Epithelial cell of prostate (primary cell): ENCODE measurements at regions not wholly inside any gene's neighbourhood (a gene's known extent, or its start where the extent isn't known, plus 50 kb on each side); places are given as distances from the start of the nearest gene placed in this dataset.

Experiments used
- DNase-seq: peaks from one replicate; pipeline ENCODE4 v3.0.0-alpha.2; 2011; ENCODE audit warnings: low read depth, low spot score
- H3K27ac ChIP-seq: fragments of 450-650 bp; 2 replicates; pipeline ENCODE4 v1.5.1; 2017; ENCODE audit warnings: mild to moderate bottlenecking

GRCh38 chr5:30768056-30768690 lies 425.3 kb upstream of the CDH6 start:
- no peak overlapping the region for H3K27ac ChIP-seq
- no peak for DNase-seq

- DNase-seq, result no peak
Observed at GRCh38 chr5:30765706-30766105, 427.8 kb upstream of the CDH6 start.

GRCh38 chr5:30765227-30765626 lies 428.3 kb upstream of the CDH6 start:
- no peak overlapping the region for H3K27ac ChIP-seq

More at GRCh38 chr5:30765706-30766105, 427.8 kb upstream of the CDH6 start:
- no peak overlapping the region for H3K27ac ChIP-seq

GRCh38 chr5:30764704-30765103 lies 428.8 kb upstream of the CDH6 start:
- no peak for DNase-seq
- H3K27ac ChIP-seq, result no peak overlapping the region

More at GRCh38 chr5:30765227-30765626, 428.3 kb upstream of the CDH6 start:
- DNase-seq, result no peak

- no peak overlapping the region for H3K27ac ChIP-seq
- DNase-seq, result no peak
Observed at GRCh38 chr5:30759731-30760130, 433.8 kb upstream of the CDH6 start.

- DNase-seq, result no peak
- no peak overlapping the region for H3K27ac ChIP-seq
Observed at GRCh38 chr5:30752015-30752414, 441.5 kb upstream of the CDH6 start.

GRCh38 chr5:30749971-30750370 lies 443.5 kb upstream of the CDH6 start:
- no peak for DNase-seq
- no peak overlapping the region for H3K27ac ChIP-seq

GRCh38 chr5:30747412-30747811 lies 446.1 kb upstream of the CDH6 start:
- H3K27ac ChIP-seq, result no peak overlapping the region
- no peak for DNase-seq

- no peak overlapping the region for H3K27ac ChIP-seq
- no peak for DNase-seq
Observed at GRCh38 chr5:30736669-30737068, 456.8 kb upstream of the CDH6 start.

- H3K27ac ChIP-seq, result no peak overlapping the region
- no peak for DNase-seq
Observed at GRCh38 chr5:30734118-30734517, 459.4 kb upstream of the CDH6 start.

GRCh38 chr5:30725073-30725472 lies 468.4 kb upstream of the CDH6 start:
- H3K27ac ChIP-seq, result no peak overlapping the region
- DNase-seq, result no peak

GRCh38 chr5:30698217-30698616 lies 495.3 kb upstream of the CDH6 start:
- DNase-seq, result no peak
- H3K27ac ChIP-seq, result no peak overlapping the region

GRCh38 chr5:30693326-30693725 lies 500.2 kb upstream of the CDH6 start:
- no peak overlapping the region for H3K27ac ChIP-seq
- no peak for DNase-seq

- H3K27ac ChIP-seq, result no peak overlapping the region
- no peak for DNase-seq
Observed at GRCh38 chr5:30690931-30691330, 502.6 kb upstream of the CDH6 start.

- DNase-seq, result no peak
- H3K27ac ChIP-seq, result no peak overlapping the region
Observed at GRCh38 chr5:30687461-30687860, 506.0 kb upstream of the CDH6 start.

GRCh38 chr5:30686530-30686929 lies 507.0 kb upstream of the CDH6 start:
- no peak overlapping the region for H3K27ac ChIP-seq
- no peak for DNase-seq

- no peak for DNase-seq
- no peak overlapping the region for H3K27ac ChIP-seq
Observed at GRCh38 chr5:30676223-30676840, 517.2 kb upstream of the CDH6 start.

- H3K27ac ChIP-seq, result no peak overlapping the region
- no peak for DNase-seq
Observed at GRCh38 chr5:30667293-30667692, 526.2 kb upstream of the CDH6 start.

- H3K27ac ChIP-seq, result no peak overlapping the region
Observed at GRCh38 chr5:30663536-30663935, 530.0 kb upstream of the CDH6 start.

GRCh38 chr5:30662373-30662772 lies 531.1 kb upstream of the CDH6 start:
- no peak for DNase-seq
- H3K27ac ChIP-seq, result no peak overlapping the region

More at GRCh38 chr5:30663536-30663935, 530.0 kb upstream of the CDH6 start:
- no peak for DNase-seq

- no peak for DNase-seq
- H3K27ac ChIP-seq, result no peak overlapping the region
Observed at GRCh38 chr5:30661730-30662129, 531.8 kb upstream of the CDH6 start.

GRCh38 chr5:30659417-30659816 lies 534.1 kb upstream of the CDH6 start:
- no peak for DNase-seq
- no peak overlapping the region for H3K27ac ChIP-seq
